Lower lobe of right lung (tissue), 2 donors: ENCODE measurements at regions not wholly inside any gene's neighbourhood (a gene's known extent, or its start where the extent isn't known, plus 50 kb on each side); places are given as distances from the start of the nearest gene placed in this dataset.

Experiments
- ATAC-seq, 2 donors: fragments of 200-7000 bp; cut with Tn5 transposase; one replicate each; pipeline ENCODE4 v1.9.1; 2020 to 2022; ENCODE audit warnings: mild to moderate bottlenecking in 2 of 2, moderate library complexity in 2 of 2
- DNase-seq: peaks from one replicate; pipeline ENCODE4 v3.0.0-alpha.2; 2020
- H3K27ac ChIP-seq: fragments of 200-600 bp; one replicate; pipeline ENCODE4 v1.8.0; 2022
- H3K27me3 ChIP-seq: fragments of 200-600 bp; one replicate; pipeline ENCODE4 v1.8.0; 2022; ENCODE audit warnings: low read depth
- H3K36me3 ChIP-seq: fragments of 200-600 bp; one replicate; pipeline ENCODE4 v1.8.0; 2022; ENCODE audit warnings: mild to moderate bottlenecking
- H3K4me1 ChIP-seq: fragments of 200-600 bp; one replicate; pipeline ENCODE4 v1.8.0; 2022
- H3K4me3 ChIP-seq: fragments of 200-600 bp; one replicate; pipeline ENCODE4 v1.8.0; 2022; ENCODE audit warnings: mild to moderate bottlenecking
- H3K9me3 ChIP-seq: fragments of 200-600 bp; one replicate; pipeline ENCODE4 v1.8.0; 2022
- CTCF ChIP-seq: fragments of 200-600 bp; IDR thresholded peaks from one replicate; pipeline ENCODE4 v1.8.0; 2022; ENCODE audit warnings: antibody characterized with exemption, mild to moderate bottlenecking
- intact Hi-C: fragments of 100-400 bp; cut with DNase I; formaldehyde crosslinking; loops from one replicate; pipeline ENCODE4 v1.11.0; 2022
- donor health status: DM: no; HTN: yes; CAD: no; lungs with severe emphysema.

DNA sequence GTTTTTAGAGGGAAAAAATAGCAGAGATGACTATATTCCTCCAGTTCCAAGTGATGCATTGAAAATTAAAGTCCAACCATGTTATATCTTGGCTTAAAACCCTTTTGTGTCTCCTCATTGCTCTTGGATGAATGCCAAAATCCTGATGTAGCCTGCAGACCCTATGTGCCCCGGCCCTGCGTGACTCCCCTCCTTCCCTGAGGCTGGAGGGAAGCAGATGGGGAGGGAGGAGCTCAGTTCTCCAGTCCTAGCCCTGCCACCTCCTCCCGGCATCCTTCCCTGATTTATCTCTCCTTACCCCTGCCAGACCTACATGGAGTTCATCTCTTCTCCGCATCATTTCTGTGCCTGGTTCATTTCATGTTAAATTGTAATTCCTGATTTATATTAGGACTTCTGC is 397.4 kb downstream of the PTPRU start:
- no peaks in the 10 kb centered on the region for H3K36me3 ChIP-seq
- ATAC-seq: no peak

GRCh38 chr1:29632806-29633615 is 396.7 kb downstream of the PTPRU start:
- H3K4me1 ChIP-seq: no peaks in the 10 kb centered on the region
- H3K36me3 ChIP-seq: no peaks in the 10 kb centered on the region
- no peaks in the 10 kb centered on the region for H3K27me3 ChIP-seq
- TF ChIP-seq CTCF: no peak
- no peak overlapping the region for H3K27ac ChIP-seq
- no peaks in the 10 kb centered on the region for H3K9me3 ChIP-seq
- DNase-seq (no peak), ATAC-seq (no peak)
- intact Hi-C loops: no loop called here
- no peak overlapping the region for H3K4me3 ChIP-seq

More for the DNA sequence above, 397.4 kb downstream of the PTPRU start:
- Histone ChIP-seq H3K27ac (no peak overlapping the region), H3K4me3 (no peak overlapping the region), H3K4me1 (no peaks in the 10 kb centered on the region), H3K27me3 (no peaks in the 10 kb centered on the region), H3K9me3 (no peaks in the 10 kb centered on the region)
- intact Hi-C loops: no loop called here
- no peak for TF ChIP-seq CTCF
- no peak for DNase-seq

DNA sequence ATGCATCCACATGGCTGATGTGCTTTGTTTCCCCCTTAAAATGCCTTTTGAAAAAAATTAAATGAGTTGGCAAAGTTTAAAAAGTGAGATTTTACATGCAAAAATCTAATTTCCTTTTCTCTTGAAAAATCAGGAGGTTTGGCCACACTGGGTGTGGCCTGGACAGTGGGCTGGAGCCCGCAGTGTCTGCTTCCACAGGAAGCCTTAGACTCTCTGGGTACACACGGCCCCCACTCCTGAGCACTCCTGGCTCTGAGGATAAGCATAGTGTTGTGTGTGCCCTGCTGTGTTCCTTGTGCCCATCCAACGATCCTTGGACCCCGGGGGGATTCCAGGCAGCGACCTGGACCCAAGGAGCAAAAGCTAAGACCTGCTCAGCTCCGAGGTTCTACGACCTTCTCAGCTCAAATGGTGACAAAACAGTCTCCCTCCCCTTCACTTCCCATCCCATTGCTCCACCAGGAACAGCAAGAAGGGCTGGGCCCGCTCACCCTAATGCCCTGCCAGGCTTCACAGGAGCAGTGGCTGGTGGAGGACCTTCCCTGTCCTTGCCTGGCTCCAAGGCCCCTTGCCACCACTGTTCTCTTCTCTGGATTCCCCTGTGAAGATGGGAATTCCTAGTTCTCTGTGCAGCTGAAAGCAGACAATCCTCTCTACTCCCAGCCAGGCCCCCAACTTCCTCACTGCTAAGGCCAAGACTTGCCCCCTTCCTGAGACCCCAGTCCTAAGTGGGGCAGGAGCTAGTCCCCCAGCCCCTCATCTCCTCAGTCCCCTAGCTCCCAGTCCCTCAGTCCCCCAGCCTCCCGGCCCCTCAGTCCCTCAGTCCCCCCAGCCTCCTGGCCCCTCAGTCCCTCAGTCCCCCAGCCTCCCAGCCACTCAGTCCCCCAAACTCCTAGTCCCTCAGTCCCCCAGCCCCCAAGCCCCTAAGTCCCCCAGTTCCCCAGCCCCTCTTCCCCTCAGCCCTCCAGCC is 395.8 kb downstream of the PTPRU start:
- Histone ChIP-seq H3K36me3 (no peaks in the 10 kb centered on the region), H3K9me3 (no peaks in the 10 kb centered on the region), H3K27ac (no peak overlapping the region), H3K4me3 (no peak overlapping the region), H3K27me3 (no peaks in the 10 kb centered on the region), H3K4me1 (no peaks in the 10 kb centered on the region)
- intact Hi-C loops: no loop called here
- no peak for TF ChIP-seq CTCF
- no peak for DNase-seq
- ATAC-seq: no peak

DNA sequence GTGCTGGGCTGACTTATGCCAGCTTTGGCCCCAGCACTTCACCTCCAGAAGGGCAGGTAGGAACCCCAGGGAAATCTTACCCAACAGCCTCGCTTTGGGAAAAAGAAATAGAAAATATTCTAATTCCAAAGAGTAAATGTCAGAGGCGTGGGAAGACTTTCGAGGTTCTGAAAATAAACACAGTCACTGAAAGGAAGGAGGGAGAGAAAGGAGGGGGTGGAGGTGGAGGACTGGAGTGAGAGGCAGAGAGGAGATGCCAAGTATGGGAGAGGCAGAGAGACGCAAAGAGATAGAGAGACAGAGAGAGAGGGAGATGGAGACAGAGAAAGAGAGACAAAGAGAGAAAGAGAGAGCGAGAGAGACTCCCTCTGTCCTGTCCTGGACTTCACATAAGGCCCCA is 395.0 kb downstream of the PTPRU start:
- DNase-seq (no peak), ATAC-seq (no peak)
- no peak overlapping the region for H3K27ac ChIP-seq
- H3K36me3 ChIP-seq: no peaks in the 10 kb centered on the region
- H3K9me3 ChIP-seq: no peaks in the 10 kb centered on the region
- H3K4me1 ChIP-seq: no peaks in the 10 kb centered on the region
- no peak for TF ChIP-seq CTCF
- no peak overlapping the region for H3K4me3 ChIP-seq
- intact Hi-C loops: no loop called here
- no peaks in the 10 kb centered on the region for H3K27me3 ChIP-seq

GRCh38 chr1:29630756-29631155 is 394.4 kb downstream of the PTPRU start:
- DNase-seq (no peak), ATAC-seq (no peak)
- no peak overlapping the region for H3K4me3 ChIP-seq
- no peaks in the 10 kb centered on the region for H3K9me3 ChIP-seq
- H3K36me3 ChIP-seq: no peaks in the 10 kb centered on the region
- no peaks in the 10 kb centered on the region for H3K4me1 ChIP-seq
- intact Hi-C loops: no loop called here
- H3K27ac ChIP-seq: no peak overlapping the region
- TF ChIP-seq CTCF: no peak
- H3K27me3 ChIP-seq: peaks cover 4% of the 10 kb centered on the region
